ENCODE measurements at regions not wholly inside any gene's neighbourhood (a gene's known extent, or its start where the extent isn't known, plus 50 kb on each side); places are given as distances from the start of the nearest gene placed in this dataset.
"Not testable (repeated sequence)": the region's sequence is repeated elsewhere in the genome, so short reads cannot be mapped to it uniquely, and the experiment has no call there.

GRCh38 chr13:32840989-32841713 lies 175.1 kb upstream of the KL start:
- Histone ChIP-seq H3K36me3 (ENCODE audit: insufficient read depth, low read length) (no peaks in the 10 kb centered on the region), H3K4me1 (ENCODE audit: insufficient read depth, low read length) (no peaks in the 10 kb centered on the region), H3K4me2 (ENCODE audit: insufficient read depth, low read length) (no peak overlapping the region), H4K20me1 (ENCODE audit: insufficient read depth, low read length) (no peaks in the 10 kb centered on the region), H3K4me3 (ENCODE audit: insufficient read depth, low read length) (no peak overlapping the region), H3K27ac (ENCODE audit: low read depth, low read length) (no peak overlapping the region), H3K79me2 (ENCODE audit: insufficient read depth, low read length) (no peaks in the 10 kb centered on the region), H3K9me3 (ENCODE audit: low read depth, low read length) (peaks cover 3% of the 10 kb centered on the region), H3K27me3 (ENCODE audit: insufficient read depth, low read length) (no peaks in the 10 kb centered on the region), H2AFZ (ENCODE audit: low read length) (no peak overlapping the region)
- TF ChIP-seq CTCF (IDR thresholded peaks at IDR 0.05; ENCODE audit: extremely low read depth, low read depth, low read length) = no peak
- no peak for DNase-seq (ENCODE audit: insufficient read length, low spot score, missing footprints)

- Histone ChIP-seq H3K4me2 (ENCODE audit: insufficient read depth, low read length) (no peak overlapping the region), H3K4me3 (ENCODE audit: insufficient read depth, low read length) (no peak overlapping the region), H3K36me3 (ENCODE audit: insufficient read depth, low read length) (no peaks in the 10 kb centered on the region), H3K79me2 (ENCODE audit: insufficient read depth, low read length) (no peaks in the 10 kb centered on the region), H3K9me3 (ENCODE audit: low read depth, low read length) (peaks cover 3% of the 10 kb centered on the region), H4K20me1 (ENCODE audit: insufficient read depth, low read length) (no peaks in the 10 kb centered on the region), H3K4me1 (ENCODE audit: insufficient read depth, low read length) (no peaks in the 10 kb centered on the region), H3K27me3 (ENCODE audit: insufficient read depth, low read length) (peaks cover 8% of the 10 kb centered on the region), H2AFZ (ENCODE audit: low read length) (no peak overlapping the region), H3K27ac (ENCODE audit: low read depth, low read length) (no peak overlapping the region)
- no peak for TF ChIP-seq CTCF (IDR thresholded peaks at IDR 0.05; ENCODE audit: extremely low read depth, low read depth, low read length)
- no peak for DNase-seq (ENCODE audit: insufficient read length, low spot score, missing footprints)
Measured at GRCh38 chr13:32845952-32846950, 170.0 kb upstream of the KL start.

- DNase-seq (ENCODE audit: insufficient read length, low spot score, missing footprints); H2AFZ ChIP-seq (ENCODE audit: low read length); H4K20me1 ChIP-seq (ENCODE audit: insufficient read depth, low read length): not testable (repeated sequence)
Measured at GRCh38 chr13:32847976-32848375, 168.2 kb upstream of the KL start.

GRCh38 chr13:32849369-32849768 lies 166.9 kb upstream of the KL start:
- DNase-seq (ENCODE audit: insufficient read length, low spot score, missing footprints) = no peak
- H3K27ac ChIP-seq (ENCODE audit: low read depth, low read length) = no peak overlapping the region
- H3K4me3 ChIP-seq (ENCODE audit: insufficient read depth, low read length) = no peak overlapping the region
- no peaks in the 10 kb centered on the region for H3K4me1 ChIP-seq (ENCODE audit: insufficient read depth, low read length)
- no peaks in the 10 kb centered on the region for H3K9me3 ChIP-seq (ENCODE audit: low read depth, low read length)
- H3K79me2 ChIP-seq (ENCODE audit: insufficient read depth, low read length) = no peaks in the 10 kb centered on the region
- no peak for TF ChIP-seq CTCF (IDR thresholded peaks at IDR 0.05; ENCODE audit: extremely low read depth, low read depth, low read length)
- H3K36me3 ChIP-seq (ENCODE audit: insufficient read depth, low read length) = no peaks in the 10 kb centered on the region
- peaks cover 19% of the 10 kb centered on the region for H3K27me3 ChIP-seq (ENCODE audit: insufficient read depth, low read length)
- no peak overlapping the region for H2AFZ ChIP-seq (ENCODE audit: low read length)
- H4K20me1 ChIP-seq (ENCODE audit: insufficient read depth, low read length) = no peaks in the 10 kb centered on the region
- H3K4me2 ChIP-seq (ENCODE audit: insufficient read depth, low read length) = no peak overlapping the region

More at GRCh38 chr13:32847976-32848375, 168.2 kb upstream of the KL start:
- H3K27me3 ChIP-seq (ENCODE audit: insufficient read depth, low read length) = peaks cover 17% of the 10 kb centered on the region
- H3K9me3 ChIP-seq (ENCODE audit: low read depth, low read length); H3K4me1 ChIP-seq (ENCODE audit: insufficient read depth, low read length); H3K79me2 ChIP-seq (ENCODE audit: insufficient read depth, low read length); H3K4me2 ChIP-seq (ENCODE audit: insufficient read depth, low read length); H3K36me3 ChIP-seq (ENCODE audit: insufficient read depth, low read length); H3K27ac ChIP-seq (ENCODE audit: low read depth, low read length); H3K4me3 ChIP-seq (ENCODE audit: insufficient read depth, low read length): not testable (repeated sequence)
